ENCODE measurements at regions not wholly inside any gene's neighbourhood (a gene's known extent, or its start where the extent isn't known, plus 50 kb on each side); places are given as distances from the start of the nearest gene placed in this dataset.
A peak's percentile ranks its signal among the peaks of the same experiment; 100 is the strongest.

DNA sequence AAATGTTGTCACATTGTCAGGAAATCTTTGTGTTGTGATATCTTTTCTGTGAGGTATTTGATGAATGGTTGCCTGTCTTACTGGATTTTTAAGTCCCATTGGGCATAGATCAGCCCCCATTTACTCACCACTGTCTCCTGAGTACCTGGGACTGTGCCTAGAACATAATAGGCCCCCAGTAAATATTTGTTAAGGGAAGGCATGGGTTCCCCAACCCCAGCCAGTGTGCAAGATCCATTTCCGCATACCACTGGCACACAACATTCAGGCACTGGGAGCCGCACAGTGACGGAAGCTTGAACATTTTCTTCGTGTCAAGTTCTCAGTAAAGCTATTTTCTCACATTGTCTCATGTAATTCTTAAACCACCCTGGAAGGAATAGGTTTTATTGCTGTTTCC lies 72.2 kb downstream of the UNC5CL start:
- Histone ChIP-seq H3K4me1 (no peaks in the 10 kb centered on the region), H3K27me3 (no peaks in the 10 kb centered on the region), H3K4me3 (no peak overlapping the region), H3K9me3 (no peaks in the 10 kb centered on the region), H3K36me3 (no peaks in the 10 kb centered on the region), H3K27ac (replicated peaks in 1 of 4) (no peak overlapping the region)
- peak; percentile 55 for DNase-seq (ENCODE audit: extremely low spot score)
- TF ChIP-seq EP300 (IDR thresholded peaks at IDR 0.05): no peak
- TF ChIP-seq POLR2AphosphoS5 (IDR thresholded peaks at IDR 0.05): no peak
- TF ChIP-seq POLR2A (IDR thresholded peaks at IDR 0.05; ENCODE audit: low read depth): no peak
- TF ChIP-seq, protein P1, sequence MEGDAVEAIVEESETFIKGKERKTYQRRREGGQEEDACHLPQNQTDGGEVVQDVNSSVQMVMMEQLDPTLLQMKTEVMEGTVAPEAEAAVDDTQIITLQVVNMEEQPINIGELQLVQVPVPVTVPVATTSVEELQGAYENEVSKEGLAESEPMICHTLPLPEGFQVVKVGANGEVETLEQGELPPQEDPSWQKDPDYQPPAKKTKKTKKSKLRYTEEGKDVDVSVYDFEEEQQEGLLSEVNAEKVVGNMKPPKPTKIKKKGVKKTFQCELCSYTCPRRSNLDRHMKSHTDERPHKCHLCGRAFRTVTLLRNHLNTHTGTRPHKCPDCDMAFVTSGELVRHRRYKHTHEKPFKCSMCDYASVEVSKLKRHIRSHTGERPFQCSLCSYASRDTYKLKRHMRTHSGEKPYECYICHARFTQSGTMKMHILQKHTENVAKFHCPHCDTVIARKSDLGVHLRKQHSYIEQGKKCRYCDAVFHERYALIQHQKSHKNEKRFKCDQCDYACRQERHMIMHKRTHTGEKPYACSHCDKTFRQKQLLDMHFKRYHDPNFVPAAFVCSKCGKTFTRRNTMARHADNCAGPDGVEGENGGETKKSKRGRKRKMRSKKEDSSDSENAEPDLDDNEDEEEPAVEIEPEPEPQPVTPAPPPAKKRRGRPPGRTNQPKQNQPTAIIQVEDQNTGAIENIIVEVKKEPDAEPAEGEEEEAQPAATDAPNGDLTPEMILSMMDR (IDR thresholded peaks at IDR 0.05): no peak
- WGBS: 95% methylated on average over 4 of the region's 4 CpGs
- intact Hi-C loops (cut with DNase I): no loop called here

DNA sequence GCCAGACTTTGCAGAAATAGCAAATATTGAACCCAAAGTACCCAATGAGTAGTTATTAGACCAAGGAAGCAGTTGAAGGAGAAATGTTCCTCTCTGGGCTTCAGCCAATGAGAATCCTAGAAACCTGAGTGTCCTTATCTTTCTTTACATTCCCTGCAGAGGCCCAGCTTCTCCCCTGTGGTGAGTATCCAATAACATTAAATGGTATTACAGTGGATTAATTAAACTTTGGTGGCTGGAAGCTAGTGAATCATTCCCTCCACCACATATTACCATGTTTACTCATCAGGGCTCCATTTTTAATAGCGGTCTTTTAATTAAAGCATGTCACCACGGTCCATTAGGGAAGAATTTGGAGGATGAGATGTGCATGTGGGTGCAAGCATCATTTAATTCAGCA lies 74.0 kb downstream of the UNC5CL start:
- Histone ChIP-seq H3K27me3 (no peaks in the 10 kb centered on the region), H3K4me1 (no peaks in the 10 kb centered on the region), H3K9me3 (no peaks in the 10 kb centered on the region), H3K27ac (replicated peaks in 1 of 4) (no peak overlapping the region), H3K4me3 (no peak overlapping the region), H3K36me3 (no peaks in the 10 kb centered on the region)
- peak; percentile 34 for DNase-seq (ENCODE audit: extremely low spot score)
- TF ChIP-seq EP300 (IDR thresholded peaks at IDR 0.05): no peak
- TF ChIP-seq, protein P1 (IDR thresholded peaks at IDR 0.05): no peak
- no peak for TF ChIP-seq POLR2A (IDR thresholded peaks at IDR 0.05; ENCODE audit: low read depth)
- TF ChIP-seq POLR2AphosphoS5 (IDR thresholded peaks at IDR 0.05): no peak
- intact Hi-C loops (cut with DNase I): no loop called here
- 93% methylated on average over 2 of the region's 2 CpGs for WGBS

DNA sequence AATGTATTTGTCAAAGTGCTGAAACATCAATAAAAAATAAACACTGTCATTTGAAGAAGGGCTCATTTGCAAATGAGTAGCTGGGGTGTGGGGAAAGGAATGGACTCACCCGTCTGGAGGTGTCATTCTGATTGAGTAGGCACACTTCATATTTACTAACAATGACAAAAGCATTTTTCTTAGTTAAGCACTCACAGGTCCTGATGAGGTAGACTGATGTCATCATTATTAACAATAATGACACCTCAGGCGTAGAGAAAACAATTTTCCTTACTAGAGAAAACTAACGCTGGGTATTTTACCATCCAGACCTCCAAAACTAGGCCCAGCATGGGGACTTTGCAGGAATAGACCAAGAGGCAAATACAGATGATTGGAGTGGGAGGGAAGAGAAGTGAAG lies 76.0 kb downstream of the UNC5CL start:
- Histone ChIP-seq H3K27me3 (no peaks in the 10 kb centered on the region), H3K4me1 (no peaks in the 10 kb centered on the region), H3K36me3 (no peaks in the 10 kb centered on the region), H3K4me3 (no peak overlapping the region), H3K9me3 (no peaks in the 10 kb centered on the region), H3K27ac (replicated peaks in 1 of 4) (no peak overlapping the region)
- peak; percentile 21 for DNase-seq (ENCODE audit: extremely low spot score)
- 90% methylated on average over 3 of the region's 3 CpGs for WGBS
- TF ChIP-seq, protein P1 (IDR thresholded peaks at IDR 0.05): no peak
- no peak for TF ChIP-seq EP300 (IDR thresholded peaks at IDR 0.05)
- TF ChIP-seq POLR2A (IDR thresholded peaks at IDR 0.05; ENCODE audit: low read depth): no peak
- no peak for TF ChIP-seq POLR2AphosphoS5 (IDR thresholded peaks at IDR 0.05)
- intact Hi-C loops (cut with DNase I): no loop called here

DNA sequence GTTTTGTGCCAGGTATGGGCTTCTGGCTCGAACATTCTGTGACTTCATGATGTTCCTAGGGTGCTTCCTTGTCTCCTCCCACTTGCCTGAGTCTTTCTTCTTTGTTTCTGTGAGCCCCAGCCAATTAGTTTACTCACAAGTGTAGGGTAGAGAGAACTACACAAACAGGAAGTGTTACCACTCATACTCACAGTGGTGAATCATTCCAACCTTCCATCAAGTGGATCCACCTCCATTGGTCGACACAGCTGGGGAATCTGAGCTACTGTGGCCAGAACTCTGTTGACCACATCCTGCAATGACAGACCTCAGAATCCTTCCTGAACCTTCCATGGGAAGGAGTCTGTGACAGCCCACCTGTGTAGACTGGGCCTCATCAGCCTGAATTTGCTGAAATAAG lies 76.8 kb downstream of the UNC5CL start:
- no peak for TF ChIP-seq EP300 (IDR thresholded peaks at IDR 0.05)
- no peak for TF ChIP-seq POLR2AphosphoS5 (IDR thresholded peaks at IDR 0.05)
- no peak for TF ChIP-seq POLR2A (IDR thresholded peaks at IDR 0.05; ENCODE audit: low read depth)
- TF ChIP-seq, protein P1 (IDR thresholded peaks at IDR 0.05): no peak
- WGBS: 57% methylated on average over 2 of the region's 2 CpGs
- Histone ChIP-seq H3K27me3 (no peaks in the 10 kb centered on the region), H3K9me3 (no peaks in the 10 kb centered on the region), H3K4me3 (no peak overlapping the region), H3K4me1 (no peaks in the 10 kb centered on the region), H3K36me3 (no peaks in the 10 kb centered on the region), H3K27ac (replicated peaks in 1 of 4) (no peak overlapping the region)
- intact Hi-C loops (cut with DNase I): no loop called here
- DNase-seq (ENCODE audit: extremely low spot score): peak; percentile 70

DNA sequence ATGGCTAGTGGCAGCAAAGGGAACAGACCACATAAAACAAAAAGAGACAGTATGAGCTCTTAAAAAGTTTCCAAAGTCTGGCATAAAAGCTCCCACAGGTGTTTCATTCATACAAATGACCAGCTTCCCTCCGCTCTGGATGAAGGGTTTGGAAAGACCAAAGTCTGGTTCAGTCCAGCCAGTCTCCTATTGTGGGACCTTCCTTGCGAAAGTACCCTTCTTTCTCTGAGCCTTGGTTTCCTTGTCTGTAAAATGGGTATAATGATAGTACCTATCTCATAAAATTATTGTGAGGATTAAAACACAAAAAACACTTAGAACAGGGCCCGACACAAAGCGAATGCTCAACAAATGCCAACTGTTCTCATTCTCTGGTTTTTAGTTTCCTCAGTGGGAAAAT lies 77.2 kb downstream of the UNC5CL start:
- H3K27ac ChIP-seq (replicated peaks in 1 of 4): no peak overlapping the region
- no peaks in the 10 kb centered on the region for H3K4me1 ChIP-seq
- H3K9me3 ChIP-seq: no peaks in the 10 kb centered on the region
- 97% methylated on average over 4 of the region's 4 CpGs for WGBS
- intact Hi-C loops (cut with DNase I): no loop called here
- TF ChIP-seq EP300 (IDR thresholded peaks at IDR 0.05) (no peak), POLR2A (IDR thresholded peaks at IDR 0.05; ENCODE audit: low read depth) (no peak)
- H3K36me3 ChIP-seq: no peaks in the 10 kb centered on the region
- peak; percentile 50 for DNase-seq (ENCODE audit: extremely low spot score)
- no peak overlapping the region for H3K4me3 ChIP-seq
- no peaks in the 10 kb centered on the region for H3K27me3 ChIP-seq
